Cardiac septum (tissue), 1 donor: ENCODE measurements at regions not wholly inside any gene's neighbourhood (a gene's known extent, or its start where the extent isn't known, plus 50 kb on each side); places are given as distances from the start of the nearest gene placed in this dataset.

ENCODE experiments used
- DNase-seq: peaks from one replicate; pipeline ENCODE4 v3.0.0-alpha.2; 2020; ENCODE audit warnings: low spot score
- intact Hi-C: fragments of 100-400 bp; cut with DNase I; formaldehyde crosslinking; loops from one replicate; pipeline ENCODE4 v1.14.0; 2022
- donor health status: DM: no; HTN: no; CAD: no.

GRCh38 chr9:96183751-96184150, 118.2 kb downstream of the HSD17B3 start:
- intact Hi-C loops = no loop called here
- DNase-seq = no peak

GRCh38 chr9:96178153-96178552, 123.8 kb downstream of the HSD17B3 start:
- intact Hi-C loops = no loop called here

GRCh38 chr9:96177719-96178028, 124.3 kb downstream of the HSD17B3 start:
- no peak for DNase-seq
- intact Hi-C loops = no loop called here

More at GRCh38 chr9:96178153-96178552, 123.8 kb downstream of the HSD17B3 start:
- DNase-seq = no peak

DNA sequence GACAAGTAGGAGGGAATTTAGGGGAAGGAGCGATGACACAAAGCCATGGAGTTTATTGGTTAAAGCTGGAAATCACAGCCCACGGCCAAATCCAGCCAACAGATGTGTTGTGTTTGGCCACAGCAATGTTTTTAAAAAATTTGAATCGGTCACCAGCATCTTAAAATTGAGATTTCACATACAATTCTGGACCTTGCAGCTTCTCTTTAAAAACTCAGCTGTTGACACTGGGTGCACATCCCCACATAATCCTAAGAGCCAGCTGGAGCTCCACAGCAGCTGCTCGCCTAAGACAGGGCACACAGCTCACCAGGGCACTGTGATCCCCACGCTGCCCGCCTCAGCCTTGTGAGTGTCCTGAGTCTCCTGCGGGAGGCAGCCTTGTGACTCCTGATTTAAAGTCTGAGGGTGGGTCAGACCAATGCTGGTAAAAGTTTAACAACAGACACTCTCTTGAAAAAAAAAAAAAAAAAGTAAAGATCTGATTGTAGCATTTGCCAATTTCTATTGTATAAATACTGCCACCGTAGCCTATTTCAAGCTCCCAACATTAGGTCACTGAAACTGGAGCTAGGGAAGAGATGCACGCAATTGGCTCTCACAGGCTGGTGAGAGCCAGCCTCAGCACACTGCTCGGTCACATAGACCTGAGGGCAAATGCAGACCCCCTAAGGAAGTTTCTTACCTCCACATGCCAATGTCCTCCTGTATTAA, 124.8 kb downstream of the HSD17B3 start:
- intact Hi-C loops = no loop called here
- DNase-seq = peak; percentile 54

DNA sequence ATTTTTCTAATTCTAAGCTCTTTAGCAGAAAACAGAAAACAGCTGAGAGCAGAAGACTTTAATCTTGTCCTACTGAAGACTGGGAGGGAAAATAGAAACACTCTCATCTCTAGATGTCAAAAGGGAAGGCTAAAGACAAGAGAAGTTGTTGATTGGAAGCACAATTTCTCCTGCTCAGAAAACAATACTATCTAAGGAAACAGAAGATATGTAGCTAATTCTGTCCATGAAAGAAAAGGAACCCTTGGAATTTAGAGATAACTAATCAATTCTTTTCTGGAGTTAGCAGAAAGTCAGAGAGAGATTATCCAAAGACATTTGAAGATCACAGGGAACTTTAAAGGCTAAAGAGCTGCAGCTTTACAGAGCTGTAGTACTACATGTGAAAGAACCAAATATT, 126.2 kb downstream of the HSD17B3 start:
- DNase-seq = no peak
- intact Hi-C loops = no loop called here

DNA sequence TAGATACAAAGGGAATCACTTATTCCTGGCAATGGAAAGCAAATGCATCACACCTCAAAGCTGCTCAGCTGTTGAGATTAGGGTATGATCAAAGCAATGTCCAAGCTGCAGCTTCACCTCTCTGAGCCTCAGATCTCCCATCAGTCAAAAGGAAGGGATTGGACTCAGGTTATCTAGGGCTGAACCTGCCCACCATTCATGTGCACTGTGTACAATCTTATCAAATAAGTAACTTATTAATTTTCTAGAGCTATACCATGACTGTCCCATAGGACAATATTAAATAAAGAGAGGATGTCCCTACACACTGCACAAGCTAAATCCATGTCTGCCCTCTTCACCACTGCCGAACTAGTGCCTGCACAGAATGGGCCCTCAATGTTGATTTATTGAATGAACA, 127.0 kb downstream of the HSD17B3 start:
- no peak for DNase-seq
- intact Hi-C loops = no loop called here

DNA sequence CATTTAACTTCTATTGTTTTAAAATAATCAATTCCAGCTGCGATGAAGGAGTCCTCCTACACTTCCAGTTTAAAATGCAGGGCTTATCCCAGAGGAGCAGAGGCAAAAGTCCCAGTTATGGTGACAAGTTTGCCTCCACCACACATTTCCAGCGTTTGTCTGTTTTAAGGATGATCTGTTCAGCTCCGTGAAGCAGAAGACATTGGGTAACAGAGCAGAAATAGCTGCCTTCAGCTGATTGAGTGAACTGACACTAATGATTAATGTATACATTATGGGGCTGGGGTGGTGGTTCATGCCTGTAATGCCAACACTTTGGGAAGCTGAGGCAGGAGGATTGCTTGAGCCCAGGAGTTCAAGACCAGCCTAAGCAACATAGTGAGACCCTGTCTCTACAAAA, 127.6 kb downstream of the HSD17B3 start:
- no peak for DNase-seq
- intact Hi-C loops = no loop called here

- intact Hi-C loops = no loop called here
These were observed 128.3 kb downstream of the HSD17B3 start for GRCh38 chr9:96173640-96174039.

GRCh38 chr9:96172797-96173196, 129.2 kb downstream of the HSD17B3 start:
- intact Hi-C loops = no loop called here
- no peak for DNase-seq

More at GRCh38 chr9:96173640-96174039, 128.3 kb downstream of the HSD17B3 start:
- no peak for DNase-seq

- intact Hi-C loops = no loop called here
- no peak for DNase-seq
These were observed 130.2 kb downstream of the HSD17B3 start for GRCh38 chr9:96171728-96172127.

- intact Hi-C loops = no loop called here
- DNase-seq = no peak
These were observed 132.1 kb downstream of the HSD17B3 start for GRCh38 chr9:96169901-96170300.

DNA sequence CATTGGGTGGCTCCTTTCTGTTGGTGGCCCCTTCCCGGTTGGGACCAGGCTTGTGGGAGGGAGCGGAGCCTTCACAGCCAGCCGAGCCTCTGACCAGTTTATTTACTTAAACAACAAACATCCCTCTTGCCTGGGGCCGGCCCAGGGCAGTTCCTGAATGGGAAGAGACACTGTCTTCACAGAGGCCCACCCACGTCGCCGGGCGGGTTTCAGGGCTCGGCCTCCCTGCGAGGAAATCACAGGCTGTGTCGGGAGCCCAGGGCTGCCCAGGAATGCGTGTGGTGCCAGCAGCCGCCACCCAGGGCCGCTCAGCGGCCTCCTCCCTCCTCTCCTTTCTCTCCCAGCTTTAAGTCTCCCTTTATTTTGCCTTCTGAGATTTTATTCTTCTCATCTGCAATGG, 132.5 kb downstream of the HSD17B3 start:
- DNase-seq = no peak
- intact Hi-C loops = no loop called here

GRCh38 chr9:96168882-96169281, 133.1 kb downstream of the HSD17B3 start:
- intact Hi-C loops = no loop called here

DNA sequence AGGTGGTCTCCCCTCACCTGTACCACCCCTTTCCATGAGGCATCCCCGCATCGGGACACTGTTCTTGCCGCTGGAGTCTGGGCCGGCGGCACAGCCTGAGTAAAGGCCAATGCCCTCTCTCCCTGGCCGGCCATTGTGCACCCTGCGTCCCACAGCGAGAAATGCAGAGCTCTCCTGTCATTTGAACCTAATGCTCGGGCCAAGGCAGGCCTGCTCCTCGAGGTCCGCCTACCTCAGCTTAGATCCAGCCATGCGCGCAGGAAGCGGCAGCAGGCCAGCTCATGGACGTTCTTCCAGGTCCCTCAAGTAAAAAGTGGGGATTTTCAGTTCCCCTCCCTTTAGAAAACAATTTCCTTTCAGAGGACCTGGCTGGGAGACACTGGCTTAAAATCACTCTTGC, 135.0 kb downstream of the HSD17B3 start:
- no peak for DNase-seq
- intact Hi-C loops = no loop called here

More at GRCh38 chr9:96168882-96169281, 133.1 kb downstream of the HSD17B3 start:
- DNase-seq = no peak

DNA sequence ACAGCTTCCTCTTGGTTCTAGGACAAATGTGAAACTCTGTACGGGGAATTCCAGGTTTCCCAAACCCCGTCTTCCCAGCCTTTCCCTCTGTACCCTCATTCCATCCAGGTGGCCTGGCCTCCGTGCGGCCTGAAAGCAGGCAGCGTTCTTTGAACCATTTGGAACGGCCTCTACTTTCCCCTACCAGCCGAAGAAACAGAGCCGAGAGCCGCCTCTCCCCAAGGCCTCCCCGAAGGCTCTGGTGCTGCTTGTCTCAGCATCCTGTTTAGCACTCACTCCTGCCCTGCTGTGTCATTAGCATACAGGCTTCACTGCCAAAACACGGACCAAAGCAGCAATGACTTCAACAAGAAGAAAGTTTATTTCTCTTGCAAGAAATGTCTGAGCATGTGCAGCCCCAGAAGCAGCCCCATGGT, 137.7 kb downstream of the HSD17B3 start:
- intact Hi-C loops = no loop called here
- no peak for DNase-seq

DNA sequence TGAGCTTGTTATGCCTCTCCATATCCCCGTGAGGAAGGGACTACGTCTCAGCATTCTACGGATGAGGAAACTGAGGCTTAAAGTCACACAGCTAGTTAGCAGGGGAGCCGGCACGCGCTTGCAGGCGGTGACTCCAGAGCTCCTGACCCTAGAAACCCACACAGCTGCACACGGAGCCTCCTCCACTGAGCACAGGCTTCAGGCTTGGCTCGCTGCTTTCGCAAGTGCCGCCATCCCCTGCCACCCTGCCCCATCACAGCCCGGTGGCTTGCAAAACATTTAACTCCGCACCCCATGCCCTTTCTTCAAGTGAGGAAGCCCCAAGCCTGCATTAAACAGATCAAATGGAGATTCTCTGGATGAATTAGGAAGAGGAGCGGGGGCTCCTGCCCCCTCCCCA, 138.3 kb downstream of the HSD17B3 start:
- intact Hi-C loops = no loop called here
- DNase-seq = no peak

DNA sequence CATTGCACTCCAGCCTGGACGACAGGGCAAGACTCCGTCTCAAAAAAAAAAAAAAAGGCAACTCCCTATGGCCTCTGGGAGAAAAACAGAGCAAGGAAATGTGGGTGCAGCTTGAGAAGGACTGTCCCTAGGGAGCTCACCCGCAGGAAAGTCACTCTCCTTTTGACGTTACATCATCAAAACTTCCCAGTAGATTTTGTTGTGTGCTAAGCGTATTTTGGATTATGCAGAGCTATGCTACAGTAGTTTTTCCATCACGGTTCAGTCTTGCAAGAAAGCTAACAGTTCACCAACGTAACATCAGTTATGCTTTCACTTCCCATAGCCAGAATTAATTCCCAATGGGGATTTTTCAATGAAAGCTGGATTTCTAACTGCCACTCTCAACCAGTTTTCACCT, 138.8 kb downstream of the HSD17B3 start:
- intact Hi-C loops = no loop called here
- DNase-seq = no peak

DNA sequence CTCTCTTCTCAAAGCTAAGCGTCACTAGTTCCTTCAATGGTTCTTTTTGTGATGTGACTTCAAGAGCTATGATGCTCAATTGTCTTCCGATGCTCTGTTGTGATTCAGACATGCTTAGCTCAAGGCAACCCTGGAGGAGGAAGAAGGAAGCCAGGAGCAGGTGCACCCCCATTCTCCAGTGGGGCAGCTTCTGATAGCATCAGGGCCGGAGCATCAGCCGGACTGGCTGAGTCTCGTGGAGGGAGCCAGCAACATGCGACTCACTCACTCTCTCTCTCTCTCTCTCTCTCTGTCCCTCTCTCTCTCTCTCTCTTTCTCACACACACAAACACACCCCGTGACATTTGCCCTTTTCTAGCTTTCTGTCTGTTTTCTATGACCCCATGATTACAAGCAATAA, 140.2 kb downstream of the HSD17B3 start:
- intact Hi-C loops = no loop called here
- DNase-seq = no peak

- no peak for DNase-seq
- intact Hi-C loops = no loop called here
These were observed 141.1 kb downstream of the HSD17B3 start for GRCh38 chr9:96160866-96161265.

GRCh38 chr9:96160168-96160567, 141.8 kb downstream of the HSD17B3 start:
- no peak for DNase-seq
- intact Hi-C loops = no loop called here

DNA sequence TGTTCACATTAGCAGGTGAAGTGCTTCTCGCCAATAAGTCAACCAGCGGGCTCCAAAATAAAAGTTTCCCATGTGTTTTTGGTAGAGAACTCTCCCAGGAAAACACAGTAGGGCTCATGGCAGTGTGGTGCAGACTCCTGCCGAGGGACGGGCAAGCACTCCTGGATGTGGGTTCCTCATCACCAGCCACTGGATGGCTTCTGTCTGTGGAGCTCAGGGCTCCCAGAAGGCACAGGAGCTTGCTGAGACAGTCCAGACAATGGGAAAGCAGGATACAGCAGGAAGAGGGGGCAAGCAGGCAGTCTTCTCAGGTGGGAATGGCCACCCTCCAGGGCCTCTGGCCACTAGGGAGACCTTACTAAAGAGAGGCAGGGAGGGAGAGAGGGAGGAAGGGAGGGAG, 142.4 kb downstream of the HSD17B3 start:
- intact Hi-C loops = no loop called here
- DNase-seq = no peak

GRCh38 chr9:96158909-96159575, 142.9 kb downstream of the HSD17B3 start:
- intact Hi-C loops = no loop called here
- no peak for DNase-seq
